Calu3 (cell line): ENCODE measurements at regions not wholly inside any gene's neighbourhood (a gene's known extent, or its start where the extent isn't known, plus 50 kb on each side); places are given as distances from the start of the nearest gene placed in this dataset.

ENCODE experiments used
- BruUV-seq: library from RNA; stranded (reverse); fragments of 400-500 nt; replicated peaks from 2 replicates; lab custom pipeline; 2021; lab: Mats Ljungman, UMichigan
- CTCF ChIA-PET: fragments of 300-600 bp; sonication (Branson Sonifier 250); formaldehyde crosslinking; loops from one replicate; lab custom pipeline; 2022; ENCODE audit warnings: antibody characterized with exemption; lab: Charles Lee
- DNase-seq: peaks from one replicate; pipeline ENCODE4 v3.0.0; 2022
- H3K27ac Mint-ChIP-seq: one replicate; pipeline ENCODE4 v1.8.0; 2022; ENCODE audit warnings: mixed read lengths; ENCODE audit not compliant: unreplicated experiment
- H3K27me3 Mint-ChIP-seq: one replicate; pipeline ENCODE4 v1.8.0; 2022; ENCODE audit warnings: mixed read lengths; ENCODE audit not compliant: unreplicated experiment
- H3K36me3 Mint-ChIP-seq: one replicate; pipeline ENCODE4 v1.8.0; 2022; ENCODE audit warnings: mild to moderate bottlenecking, moderate library complexity, mixed read lengths; ENCODE audit not compliant: insufficient read depth, unreplicated experiment
- H3K4me1 Mint-ChIP-seq: one replicate; pipeline ENCODE4 v1.8.0; 2022; ENCODE audit warnings: mild to moderate bottlenecking, low read depth, mixed read lengths; ENCODE audit not compliant: unreplicated experiment
- H3K4me3 Mint-ChIP-seq: one replicate; pipeline ENCODE4 v1.8.0; 2022; ENCODE audit warnings: mild to moderate bottlenecking, low read depth, moderate library complexity, mixed read lengths; ENCODE audit not compliant: unreplicated experiment
- H3K9me3 Mint-ChIP-seq: one replicate; pipeline ENCODE4 v1.8.0; 2022; ENCODE audit warnings: low read depth, mixed read lengths; ENCODE audit not compliant: unreplicated experiment
- intact Hi-C: fragments of 100-400 bp; cut with micrococcal nuclease; formaldehyde crosslinking; loops from one replicate; pipeline ENCODE4 v1.10.0; 2022; ENCODE audit not compliant: unreplicated experiment
- TF ChIP-seq, protein P1 (sequence below): fragments of 200-600 bp; IDR thresholded peaks from one replicate; pipeline ENCODE4 v1.8.0; 2022; ENCODE audit warnings: antibody characterized with exemption; ENCODE audit not compliant: unreplicated experiment

- DNase-seq: no peak
- TF ChIP-seq, protein P1, sequence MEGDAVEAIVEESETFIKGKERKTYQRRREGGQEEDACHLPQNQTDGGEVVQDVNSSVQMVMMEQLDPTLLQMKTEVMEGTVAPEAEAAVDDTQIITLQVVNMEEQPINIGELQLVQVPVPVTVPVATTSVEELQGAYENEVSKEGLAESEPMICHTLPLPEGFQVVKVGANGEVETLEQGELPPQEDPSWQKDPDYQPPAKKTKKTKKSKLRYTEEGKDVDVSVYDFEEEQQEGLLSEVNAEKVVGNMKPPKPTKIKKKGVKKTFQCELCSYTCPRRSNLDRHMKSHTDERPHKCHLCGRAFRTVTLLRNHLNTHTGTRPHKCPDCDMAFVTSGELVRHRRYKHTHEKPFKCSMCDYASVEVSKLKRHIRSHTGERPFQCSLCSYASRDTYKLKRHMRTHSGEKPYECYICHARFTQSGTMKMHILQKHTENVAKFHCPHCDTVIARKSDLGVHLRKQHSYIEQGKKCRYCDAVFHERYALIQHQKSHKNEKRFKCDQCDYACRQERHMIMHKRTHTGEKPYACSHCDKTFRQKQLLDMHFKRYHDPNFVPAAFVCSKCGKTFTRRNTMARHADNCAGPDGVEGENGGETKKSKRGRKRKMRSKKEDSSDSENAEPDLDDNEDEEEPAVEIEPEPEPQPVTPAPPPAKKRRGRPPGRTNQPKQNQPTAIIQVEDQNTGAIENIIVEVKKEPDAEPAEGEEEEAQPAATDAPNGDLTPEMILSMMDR: no peak
- BruUV-seq: no TSS peak
- Mint-ChIP-seq H3K9me3 (no peaks in the 10 kb centered on the region), H3K4me3 (no peak overlapping the region), H3K36me3 (no peaks in the 10 kb centered on the region), H3K27me3 (no peaks in the 10 kb centered on the region), H3K4me1 (peaks cover 9% of the 10 kb centered on the region), H3K27ac (no peak overlapping the region)
- CTCF ChIA-PET: no interaction called here
- intact Hi-C loops: loop anchor here (2.0 kb wide), 1 partner anchor 17 kb away; no protein-coding TSS in a partner anchor
Measured at GRCh38 chr18:59801576-59801975, 98.2 kb upstream of the PMAIP1 start.

GRCh38 chr18:59800897-59801296 is 98.9 kb upstream of the PMAIP1 start:
- intact Hi-C loops: loop anchor here (2.0 kb wide), 1 partner anchor 18 kb away; no protein-coding TSS in a partner anchor
- Mint-ChIP-seq H3K36me3 (no peaks in the 10 kb centered on the region), H3K27ac (no peak overlapping the region), H3K4me3 (no peak overlapping the region), H3K9me3 (no peaks in the 10 kb centered on the region), H3K4me1 (peaks cover 9% of the 10 kb centered on the region), H3K27me3 (no peaks in the 10 kb centered on the region)
- CTCF ChIA-PET: interaction anchor here (0.7 to 1.6 kb wide), 2 partner anchors 23 to 43 kb away, joined by 3 to 5 read pairs; no protein-coding TSS in a partner anchor
- TF ChIP-seq, protein P1: no peak
- no TSS peak for BruUV-seq
- DNase-seq: no peak

DNA sequence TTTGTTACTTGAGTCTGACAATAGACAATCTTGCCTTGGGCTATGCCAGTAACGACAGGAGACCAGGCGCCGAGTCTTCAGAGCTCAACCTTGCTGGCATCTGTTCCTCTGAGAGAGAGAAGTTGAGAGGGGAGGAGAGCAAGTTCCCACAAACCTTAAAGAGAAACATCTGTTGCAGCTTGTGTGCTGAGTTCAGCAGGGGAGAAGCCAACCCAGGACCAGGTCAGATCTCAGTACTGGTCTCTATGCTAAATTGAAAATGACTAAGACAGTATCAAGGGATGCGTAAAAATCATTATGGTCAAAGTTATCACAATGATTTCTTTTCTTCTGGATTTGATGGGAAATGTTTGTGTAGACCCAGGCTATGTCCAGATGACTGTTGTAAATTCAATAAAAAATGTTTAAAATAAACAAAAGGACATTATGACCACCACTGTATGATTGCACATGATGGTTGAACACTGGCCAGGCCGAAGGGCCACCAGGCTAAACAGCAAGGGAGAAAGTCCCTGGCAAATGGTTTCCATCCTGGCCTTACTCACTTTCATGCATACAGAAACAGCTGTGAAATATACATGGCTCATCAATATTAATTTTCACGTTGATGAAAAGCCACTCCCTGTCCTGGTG is 100.3 kb upstream of the PMAIP1 start:
- peaks cover 9% of the 10 kb centered on the region for H3K4me1 Mint-ChIP-seq
- TF ChIP-seq, protein P1: no peak
- H3K27ac Mint-ChIP-seq: no peak overlapping the region
- no TSS peak for BruUV-seq
- H3K27me3 Mint-ChIP-seq: no peaks in the 10 kb centered on the region
- CTCF ChIA-PET: interaction anchor here (1.6 kb wide), 1 partner anchor 24 kb away, joined by 5 read pairs; no protein-coding TSS in a partner anchor
- DNase-seq: no peak
- no peaks in the 10 kb centered on the region for H3K36me3 Mint-ChIP-seq
- intact Hi-C loops: loop anchor here (2.0 kb wide), 1 partner anchor 19 kb away; no protein-coding TSS in a partner anchor
- H3K9me3 Mint-ChIP-seq: no peaks in the 10 kb centered on the region
- H3K4me3 Mint-ChIP-seq: no peak overlapping the region

- BruUV-seq: no TSS peak
- H3K27ac Mint-ChIP-seq: no peak overlapping the region
Measured at GRCh38 chr18:59795882-59796281, 98.7 kb upstream of the CCBE1 start.

More at GRCh38 chr18:59795882-59796281, 98.7 kb upstream of the CCBE1 start:
- peaks cover 29% of the 10 kb centered on the region for H3K4me1 Mint-ChIP-seq
- no peaks in the 10 kb centered on the region for H3K9me3 Mint-ChIP-seq
- TF ChIP-seq, protein P1: no peak
- CTCF ChIA-PET: interaction anchor here (0.6 kb wide), 1 partner anchor 755 kb away, joined by 3 read pairs; no protein-coding TSS in a partner anchor
- intact Hi-C loops: no loop called here
- H3K36me3 Mint-ChIP-seq: no peaks in the 10 kb centered on the region
- no peaks in the 10 kb centered on the region for H3K27me3 Mint-ChIP-seq
- no peak overlapping the region for H3K4me3 Mint-ChIP-seq
- no peak for DNase-seq
